Endothelial cell (in vitro differentiated cells): ENCODE measurements at regions not wholly inside any gene's neighbourhood (a gene's known extent, or its start where the extent isn't known, plus 50 kb on each side); places are given as distances from the start of the nearest gene placed in this dataset.
"Not testable (repeated sequence)": the region's sequence is repeated elsewhere in the genome, so short reads cannot be mapped to it uniquely, and the experiment has no call there.

Experiments
- DNase-seq: peaks from one replicate; pipeline ENCODE4 v3.0.0; 2021; ENCODE audit warnings: low spot score
- H3K27ac Mint-ChIP-seq: one replicate; pipeline ENCODE4 v1.8.0; 2021; ENCODE audit warnings: mixed read lengths, inconsistent platforms; ENCODE audit not compliant: unreplicated experiment
- H3K27me3 Mint-ChIP-seq: one replicate; pipeline ENCODE4 v1.8.0; 2021; ENCODE audit warnings: mild to moderate bottlenecking, moderate library complexity, mixed read lengths, inconsistent platforms; ENCODE audit not compliant: unreplicated experiment
- H3K36me3 Mint-ChIP-seq: one replicate; pipeline ENCODE4 v1.8.0; 2021; ENCODE audit warnings: mild to moderate bottlenecking, low read depth, mixed read lengths, inconsistent platforms; ENCODE audit not compliant: unreplicated experiment
- H3K4me1 Mint-ChIP-seq: one replicate; pipeline ENCODE4 v1.8.0; 2021; ENCODE audit warnings: mild to moderate bottlenecking, mixed read lengths, inconsistent platforms; ENCODE audit not compliant: unreplicated experiment
- H3K4me3 Mint-ChIP-seq: one replicate; pipeline ENCODE4 v1.8.0; 2021; ENCODE audit warnings: mild to moderate bottlenecking, mixed read lengths, inconsistent platforms; ENCODE audit not compliant: unreplicated experiment
- H3K9me3 Mint-ChIP-seq: one replicate; pipeline ENCODE4 v1.8.0; 2021; ENCODE audit warnings: mixed read lengths, inconsistent platforms; ENCODE audit not compliant: unreplicated experiment
- TF ChIP-seq, protein P1 (sequence below): fragments of 200-600 bp; sonication (generic); IDR thresholded peaks from one replicate; pipeline ENCODE4 v1.5.0; 2021; ENCODE audit warnings: antibody characterized with exemption; ENCODE audit not compliant: unreplicated experiment

DNA sequence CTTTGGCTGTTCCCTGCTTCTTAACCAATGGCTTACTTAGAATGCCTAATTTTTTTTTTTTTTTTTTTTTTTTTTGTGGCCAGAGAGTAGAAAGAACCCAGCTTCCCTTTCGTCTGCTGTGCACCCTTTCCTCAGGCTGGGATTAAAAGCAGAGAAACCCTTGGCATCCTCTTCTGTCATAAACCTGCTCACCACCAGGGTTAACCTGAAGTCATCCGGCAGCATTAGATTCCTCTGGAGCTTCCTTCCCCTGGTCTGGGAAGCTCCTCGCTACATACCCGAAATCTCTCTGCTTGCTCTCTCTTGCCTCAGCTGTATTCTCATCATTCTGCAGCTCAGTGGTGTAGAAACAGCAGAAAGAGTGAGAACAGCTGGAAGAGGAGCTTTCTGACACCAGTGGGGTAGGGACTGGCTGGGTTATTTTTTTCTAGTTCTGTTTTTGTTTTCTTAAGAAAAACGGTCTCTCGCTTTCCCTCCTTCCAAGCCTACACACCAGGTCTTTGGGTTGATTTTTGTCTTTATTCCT lies 339.0 kb upstream of the MEIS1 start:
- no peaks in the 10 kb centered on the region for H3K9me3 Mint-ChIP-seq
- no peaks in the 10 kb centered on the region for H3K36me3 Mint-ChIP-seq
- H3K4me1 Mint-ChIP-seq = no peaks in the 10 kb centered on the region
- no peak overlapping the region for H3K4me3 Mint-ChIP-seq
- no peak for DNase-seq
- peaks cover 2% of the 10 kb centered on the region for H3K27me3 Mint-ChIP-seq
- TF ChIP-seq, protein P1, sequence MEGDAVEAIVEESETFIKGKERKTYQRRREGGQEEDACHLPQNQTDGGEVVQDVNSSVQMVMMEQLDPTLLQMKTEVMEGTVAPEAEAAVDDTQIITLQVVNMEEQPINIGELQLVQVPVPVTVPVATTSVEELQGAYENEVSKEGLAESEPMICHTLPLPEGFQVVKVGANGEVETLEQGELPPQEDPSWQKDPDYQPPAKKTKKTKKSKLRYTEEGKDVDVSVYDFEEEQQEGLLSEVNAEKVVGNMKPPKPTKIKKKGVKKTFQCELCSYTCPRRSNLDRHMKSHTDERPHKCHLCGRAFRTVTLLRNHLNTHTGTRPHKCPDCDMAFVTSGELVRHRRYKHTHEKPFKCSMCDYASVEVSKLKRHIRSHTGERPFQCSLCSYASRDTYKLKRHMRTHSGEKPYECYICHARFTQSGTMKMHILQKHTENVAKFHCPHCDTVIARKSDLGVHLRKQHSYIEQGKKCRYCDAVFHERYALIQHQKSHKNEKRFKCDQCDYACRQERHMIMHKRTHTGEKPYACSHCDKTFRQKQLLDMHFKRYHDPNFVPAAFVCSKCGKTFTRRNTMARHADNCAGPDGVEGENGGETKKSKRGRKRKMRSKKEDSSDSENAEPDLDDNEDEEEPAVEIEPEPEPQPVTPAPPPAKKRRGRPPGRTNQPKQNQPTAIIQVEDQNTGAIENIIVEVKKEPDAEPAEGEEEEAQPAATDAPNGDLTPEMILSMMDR = peak; percentile 27
- no peak overlapping the region for H3K27ac Mint-ChIP-seq

DNA sequence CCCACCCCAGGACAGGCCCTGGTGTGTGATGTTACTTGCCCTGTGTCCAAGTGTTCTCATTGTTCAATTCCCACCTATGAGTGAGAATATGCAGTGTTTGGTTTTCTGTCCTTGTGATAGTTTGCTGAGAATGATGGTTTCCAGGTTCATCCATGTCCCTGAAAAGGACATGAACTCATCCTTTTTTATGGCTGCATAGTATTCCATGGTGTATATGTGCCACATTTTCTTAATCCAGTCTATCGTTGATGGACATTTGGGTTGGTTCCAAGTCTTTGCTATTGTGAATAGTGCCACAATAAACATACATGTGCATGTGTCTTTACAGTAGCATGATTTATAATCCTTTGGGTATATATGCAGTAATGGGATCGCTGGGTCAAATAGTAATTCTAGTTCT lies 340.2 kb upstream of the MEIS1 start:
- not testable (repeated sequence) for H3K36me3 Mint-ChIP-seq, H3K27me3 Mint-ChIP-seq, H3K9me3 Mint-ChIP-seq, H3K4me1 Mint-ChIP-seq, H3K27ac Mint-ChIP-seq, DNase-seq, H3K4me3 Mint-ChIP-seq

DNA sequence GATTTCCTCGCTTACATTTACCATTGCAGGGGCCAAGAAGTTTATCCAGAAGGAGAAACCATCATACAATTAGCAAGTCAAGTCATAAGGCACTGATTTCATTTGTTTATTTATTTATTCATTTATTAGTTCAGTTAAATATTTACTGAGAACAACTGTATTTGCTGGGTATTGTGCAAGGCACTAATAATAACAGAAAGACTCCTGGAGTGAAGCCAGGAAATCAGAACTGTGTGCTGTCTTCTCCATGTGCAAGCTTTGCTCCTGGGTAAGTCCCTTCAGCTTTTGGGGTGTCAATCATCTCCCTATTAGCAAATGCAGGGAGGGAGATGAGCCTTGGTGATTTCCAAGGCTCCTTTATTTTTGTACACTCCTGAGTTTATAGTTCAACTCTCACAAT lies 341.6 kb upstream of the MEIS1 start:
- TF ChIP-seq, protein P1 = no peak
- peaks cover 2% of the 10 kb centered on the region for H3K27me3 Mint-ChIP-seq
- H3K4me3 Mint-ChIP-seq = no peak overlapping the region
- H3K4me1 Mint-ChIP-seq = no peaks in the 10 kb centered on the region
- H3K9me3 Mint-ChIP-seq = no peaks in the 10 kb centered on the region
- DNase-seq = no peak
- no peaks in the 10 kb centered on the region for H3K36me3 Mint-ChIP-seq
- H3K27ac Mint-ChIP-seq = no peak overlapping the region

DNA sequence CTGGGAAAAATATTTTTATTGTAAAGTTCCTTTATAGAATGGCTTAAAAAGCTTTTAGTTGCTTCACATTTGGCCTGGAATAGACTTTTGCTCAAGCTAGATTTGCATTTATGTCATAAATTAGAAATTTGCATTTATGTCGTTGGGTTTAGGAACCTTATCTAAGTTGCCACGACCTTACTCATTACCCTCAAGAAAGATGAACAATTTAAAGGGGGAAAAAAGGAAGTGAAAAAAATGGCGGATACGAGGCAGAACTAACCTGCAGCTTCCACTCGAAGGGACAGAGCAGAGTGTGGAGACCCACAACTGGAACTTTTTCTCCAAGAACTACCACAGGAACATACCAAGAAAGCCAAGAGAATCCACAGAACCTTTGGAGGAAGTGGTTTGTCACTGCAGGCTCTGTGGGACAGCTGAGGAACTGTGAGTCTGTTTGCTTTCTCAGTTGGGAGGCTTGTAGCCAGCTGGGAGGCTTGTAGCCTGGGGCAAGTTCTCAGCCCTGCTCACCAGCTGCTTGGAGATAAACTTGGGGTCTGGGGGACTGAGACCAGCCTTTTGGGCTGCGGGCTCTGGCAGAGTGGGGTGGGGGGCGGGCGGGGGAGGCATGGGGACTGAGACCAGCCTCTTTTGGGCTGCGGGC lies 349.9 kb upstream of the MEIS1 start:
- H3K9me3 Mint-ChIP-seq = no peaks in the 10 kb centered on the region
- no peak overlapping the region for H3K27ac Mint-ChIP-seq
- no peak for DNase-seq
- no peaks in the 10 kb centered on the region for H3K36me3 Mint-ChIP-seq
- no peaks in the 10 kb centered on the region for H3K27me3 Mint-ChIP-seq
- H3K4me1 Mint-ChIP-seq = no peaks in the 10 kb centered on the region
- TF ChIP-seq, protein P1 = no peak
- no peak overlapping the region for H3K4me3 Mint-ChIP-seq

DNA sequence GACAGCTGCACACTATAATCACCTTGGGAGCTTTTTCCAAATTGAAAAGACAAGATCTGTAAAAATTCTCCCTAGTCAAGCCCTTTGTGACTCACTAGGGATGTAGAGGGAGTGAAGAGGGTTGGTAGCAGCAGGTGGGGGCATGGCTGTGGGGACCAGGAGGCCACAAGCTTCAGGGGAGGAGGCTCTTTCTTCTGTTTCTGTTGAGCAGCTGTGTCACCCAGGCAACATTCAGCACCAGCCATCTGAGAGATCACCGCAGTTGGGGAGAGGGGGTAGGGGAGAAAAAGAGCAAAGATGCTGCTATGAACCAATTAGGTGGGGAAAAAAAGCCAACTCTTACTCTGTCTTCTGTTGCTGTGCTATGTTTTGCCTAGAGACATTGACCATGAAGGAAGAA lies 352.3 kb upstream of the MEIS1 start:
- TF ChIP-seq, protein P1 = no peak
- Mint-ChIP-seq H3K4me1 (no peaks in the 10 kb centered on the region), H3K27ac (no peak overlapping the region), H3K4me3 (no peak overlapping the region), H3K36me3 (no peaks in the 10 kb centered on the region), H3K9me3 (no peaks in the 10 kb centered on the region), H3K27me3 (no peaks in the 10 kb centered on the region)
- DNase-seq = no peak
